KOPT-K1 (cell line): ENCODE measurements at regions not wholly inside any gene's neighbourhood (a gene's known extent, or its start where the extent isn't known, plus 50 kb on each side); places are given as distances from the start of the nearest gene placed in this dataset.
"Not testable (repeated sequence)": the region's sequence is repeated elsewhere in the genome, so short reads cannot be mapped to it uniquely, and the experiment has no call there.

Experiments
- H3K27ac ChIP-seq: fragments of 200-600 bp; sonication (generic); 2 replicates; pipeline ENCODE4 v1.5.1; 2016; ENCODE audit warnings: antibody characterized with exemption, mild to moderate bottlenecking, low read depth, low read length; ENCODE audit not compliant: poor library complexity, severe bottlenecking
- H3K36me3 ChIP-seq: fragments of 200-600 bp; sonication (generic); 2 replicates; pipeline ENCODE4 v1.5.1; 2017; ENCODE audit warnings: antibody characterized with exemption, mild to moderate bottlenecking, low read length, moderate library complexity; ENCODE audit not compliant: insufficient read depth
- H3K9me3 ChIP-seq: fragments of 200-600 bp; sonication (generic); 2 replicates; pipeline ENCODE4 v1.5.1; 2017; ENCODE audit warnings: antibody characterized with exemption, low read length, mild to moderate bottlenecking; ENCODE audit not compliant: insufficient read depth, poor library complexity, severe bottlenecking

DNA sequence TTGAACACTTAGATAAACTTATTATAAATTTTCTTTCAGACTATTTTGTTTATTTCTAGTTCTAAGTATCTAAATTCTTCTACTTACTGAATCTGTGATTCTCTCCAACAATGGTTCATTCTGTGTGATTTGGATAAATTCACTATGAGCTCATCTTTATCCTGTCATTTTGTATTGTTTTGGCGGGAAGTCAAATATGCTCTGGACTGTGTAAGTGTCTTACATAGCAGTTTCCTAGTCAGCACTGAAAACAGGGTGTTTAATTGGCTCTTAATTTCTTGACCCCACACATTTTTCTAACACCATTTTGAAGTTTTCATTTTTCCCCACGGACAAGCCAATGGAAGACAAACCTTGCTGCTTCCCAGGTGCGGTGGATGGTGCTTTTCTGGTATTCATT, 207.0 kb upstream of the ACO1 start:
- Histone ChIP-seq H3K27ac (no peak overlapping the region), H3K36me3 (no peaks in the 10 kb centered on the region), H3K9me3 (no peaks in the 10 kb centered on the region)

GRCh38 chr9:32180597-32180996, 203.8 kb upstream of the ACO1 start:
- Histone ChIP-seq H3K36me3 (no peaks in the 10 kb centered on the region), H3K9me3 (no peaks in the 10 kb centered on the region), H3K27ac (no peak overlapping the region)

DNA sequence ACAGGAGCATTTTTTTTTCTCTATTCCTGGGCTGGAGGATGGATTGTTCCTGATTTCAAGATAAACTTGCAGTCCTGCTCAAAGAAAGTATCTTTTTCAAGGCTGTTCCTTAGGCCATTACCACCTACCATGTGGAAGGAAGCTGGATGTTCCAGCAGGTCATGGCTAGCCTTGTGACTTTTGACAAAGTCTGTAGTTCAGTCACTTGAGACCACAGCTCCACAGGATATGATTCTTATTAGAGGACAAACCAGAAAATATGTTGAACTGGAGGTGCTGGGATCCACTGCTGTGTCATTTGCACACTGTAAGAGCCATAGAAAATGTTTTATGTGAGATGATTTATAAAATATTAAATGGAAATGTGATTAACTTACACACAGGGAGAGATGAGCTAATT, 184.2 kb upstream of the ACO1 start:
- H3K36me3 ChIP-seq: no peaks in the 10 kb centered on the region
- H3K27ac ChIP-seq: no peak overlapping the region

GRCh38 chr9:32200896-32201295, 183.5 kb upstream of the ACO1 start:
- Histone ChIP-seq H3K27ac (no peak overlapping the region), H3K9me3 (no peaks in the 10 kb centered on the region), H3K36me3 (no peaks in the 10 kb centered on the region)

More for the DNA sequence above, 184.2 kb upstream of the ACO1 start:
- no peaks in the 10 kb centered on the region for H3K9me3 ChIP-seq

DNA sequence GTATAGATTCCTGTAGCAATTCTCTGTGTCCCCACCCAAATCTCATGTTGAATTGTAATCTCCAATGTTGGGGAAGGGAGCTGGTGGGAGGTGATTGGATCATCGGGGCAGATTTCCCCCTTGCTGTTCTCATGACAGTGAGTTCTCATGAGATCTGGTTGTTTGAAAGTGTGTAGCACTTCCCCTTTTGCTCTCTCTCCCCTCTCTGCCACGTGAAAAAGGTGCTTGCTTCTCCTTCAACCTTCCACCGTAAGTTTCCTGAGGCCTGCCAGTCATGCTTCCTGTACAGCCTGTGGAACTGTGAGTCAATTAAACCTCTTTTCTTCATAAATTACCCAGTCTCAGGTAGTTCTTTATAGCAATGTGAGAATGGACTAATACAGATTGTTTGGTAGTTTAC, 175.3 kb upstream of the ACO1 start:
- H3K9me3 ChIP-seq, H3K36me3 ChIP-seq, H3K27ac ChIP-seq: not testable (repeated sequence)

GRCh38 chr9:32218100-32218767, 166.2 kb upstream of the ACO1 start:
- no peaks in the 10 kb centered on the region for H3K36me3 ChIP-seq
- H3K27ac ChIP-seq: no peak overlapping the region
- H3K9me3 ChIP-seq: no peaks in the 10 kb centered on the region

DNA sequence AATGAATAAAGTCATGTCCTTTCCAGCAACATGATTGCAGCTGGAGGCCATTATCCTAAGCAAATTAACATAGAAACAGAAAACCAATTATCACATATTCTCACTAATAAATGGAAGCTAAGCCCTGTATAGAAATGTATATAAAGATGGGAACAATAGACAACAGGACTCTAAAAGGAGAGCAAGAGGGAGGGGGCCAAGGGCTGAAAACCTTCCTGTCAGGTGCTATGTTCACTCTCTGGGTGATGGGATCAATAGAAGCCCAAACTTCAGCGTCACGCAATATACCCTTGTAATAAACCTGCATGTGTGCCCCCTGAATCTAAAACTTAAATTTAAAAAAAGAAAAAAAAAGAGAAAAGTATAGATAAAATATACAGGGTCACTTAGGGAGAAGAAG, 163.7 kb upstream of the ACO1 start:
- Histone ChIP-seq H3K36me3 (no peaks in the 10 kb centered on the region), H3K9me3 (no peaks in the 10 kb centered on the region), H3K27ac (no peak overlapping the region)

DNA sequence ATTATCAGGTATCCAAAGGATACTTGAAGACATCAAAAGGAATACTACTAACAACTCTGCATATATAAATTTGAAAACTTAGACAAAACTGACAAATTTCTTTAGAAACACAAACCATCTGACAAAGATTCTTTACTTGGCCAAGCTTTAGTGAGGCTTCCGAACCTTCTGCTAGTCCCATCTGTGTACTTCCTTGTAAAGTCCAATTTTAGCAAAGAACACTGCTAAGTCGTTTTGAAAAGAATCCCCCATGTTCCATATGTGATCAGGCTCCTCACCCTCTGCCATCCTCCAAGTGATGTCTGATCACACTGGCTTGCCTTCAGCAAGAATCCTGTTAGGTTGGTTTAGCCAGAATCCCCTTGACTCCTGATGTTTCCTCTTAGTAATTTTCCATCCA, 150.0 kb upstream of the ACO1 start:
- Histone ChIP-seq H3K9me3 (no peaks in the 10 kb centered on the region), H3K36me3 (no peaks in the 10 kb centered on the region), H3K27ac (no peak overlapping the region)

DNA sequence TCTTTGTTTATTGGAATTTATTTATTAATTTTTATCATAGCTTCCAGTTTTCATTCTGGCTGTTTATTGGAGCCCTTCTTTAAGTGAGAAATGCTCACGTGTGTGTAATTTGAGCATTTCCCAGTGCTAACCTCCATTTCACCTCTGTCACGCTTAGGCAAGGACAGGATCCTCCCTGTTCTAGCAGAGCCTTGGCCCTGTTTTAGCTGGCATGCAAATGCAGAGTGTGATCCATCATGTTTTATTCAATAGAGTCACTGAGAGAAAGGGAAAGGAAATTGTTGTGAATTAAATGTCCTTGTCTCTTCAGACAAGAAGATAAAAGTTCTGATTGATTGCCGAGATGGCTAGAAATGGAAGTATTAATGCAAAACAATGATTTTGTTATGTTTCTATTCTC, 137.3 kb upstream of the ACO1 start:
- H3K9me3 ChIP-seq: no peaks in the 10 kb centered on the region
- H3K27ac ChIP-seq: no peak overlapping the region
- no peaks in the 10 kb centered on the region for H3K36me3 ChIP-seq

GRCh38 chr9:32248189-32248712, 136.2 kb upstream of the ACO1 start:
- no peak overlapping the region for H3K27ac ChIP-seq
- H3K36me3 ChIP-seq: no peaks in the 10 kb centered on the region
- no peaks in the 10 kb centered on the region for H3K9me3 ChIP-seq

DNA sequence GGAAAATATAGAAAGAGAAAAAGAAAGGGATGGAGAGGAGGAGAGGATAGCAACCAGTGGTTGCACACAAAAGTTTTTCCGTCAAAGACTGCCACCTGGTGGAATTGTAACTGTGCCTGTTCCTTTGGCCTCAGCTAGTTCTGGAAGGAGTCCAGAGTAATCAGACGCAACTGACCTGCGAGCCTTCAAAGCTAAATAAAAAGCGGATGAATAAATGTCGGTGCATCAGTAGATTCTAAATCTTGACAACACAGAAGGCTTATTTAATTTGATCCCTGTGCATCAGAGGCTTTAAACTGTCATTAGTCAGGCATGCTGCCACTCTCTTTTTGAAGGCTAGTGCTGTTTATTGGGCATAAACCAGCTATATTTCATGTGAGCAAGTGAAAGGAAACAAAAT, 132.9 kb upstream of the ACO1 start:
- no peak overlapping the region for H3K27ac ChIP-seq
- no peaks in the 10 kb centered on the region for H3K36me3 ChIP-seq

DNA sequence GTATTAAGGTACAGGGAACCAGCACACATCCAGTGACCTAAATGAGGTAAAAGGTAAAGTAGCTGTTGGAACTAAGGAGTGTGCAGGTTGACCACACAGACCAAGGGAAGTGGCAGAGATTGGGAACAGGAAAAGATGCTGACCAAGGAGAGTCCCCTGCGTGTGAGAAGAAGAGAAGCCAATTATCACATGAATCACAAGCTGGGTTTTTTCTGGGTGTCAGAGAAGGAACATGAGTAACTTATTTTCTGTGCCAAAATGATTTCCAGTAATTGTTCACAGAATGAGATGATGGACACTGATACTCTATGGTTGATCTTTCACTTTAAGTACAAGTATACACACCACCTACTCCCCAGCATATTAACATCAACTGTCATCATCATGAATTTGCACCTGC, 130.7 kb upstream of the ACO1 start:
- H3K9me3 ChIP-seq: no peaks in the 10 kb centered on the region
- no peaks in the 10 kb centered on the region for H3K36me3 ChIP-seq

More for the DNA sequence above, 132.9 kb upstream of the ACO1 start:
- H3K9me3 ChIP-seq: no peaks in the 10 kb centered on the region

DNA sequence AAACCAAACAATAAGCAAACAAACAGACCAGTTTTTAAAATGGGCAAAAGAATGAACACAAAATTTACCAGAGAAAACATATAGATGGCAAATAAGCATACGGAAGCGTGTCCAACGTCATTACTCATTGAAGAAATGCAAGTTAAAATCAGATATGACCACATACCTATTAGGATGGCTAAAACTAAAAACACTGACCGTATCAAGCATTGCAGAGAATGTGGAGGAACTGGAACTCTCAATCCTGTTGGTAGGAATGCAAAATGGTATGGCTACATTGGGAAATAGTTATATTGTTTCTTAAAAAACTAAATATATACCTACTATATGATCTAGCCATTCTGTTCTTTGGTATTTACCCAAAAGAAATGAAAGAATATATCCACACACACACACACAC, 129.4 kb upstream of the ACO1 start:
- H3K36me3 ChIP-seq: no peaks in the 10 kb centered on the region
- no peak overlapping the region for H3K27ac ChIP-seq

More for the DNA sequence above, 130.7 kb upstream of the ACO1 start:
- no peak overlapping the region for H3K27ac ChIP-seq

DNA sequence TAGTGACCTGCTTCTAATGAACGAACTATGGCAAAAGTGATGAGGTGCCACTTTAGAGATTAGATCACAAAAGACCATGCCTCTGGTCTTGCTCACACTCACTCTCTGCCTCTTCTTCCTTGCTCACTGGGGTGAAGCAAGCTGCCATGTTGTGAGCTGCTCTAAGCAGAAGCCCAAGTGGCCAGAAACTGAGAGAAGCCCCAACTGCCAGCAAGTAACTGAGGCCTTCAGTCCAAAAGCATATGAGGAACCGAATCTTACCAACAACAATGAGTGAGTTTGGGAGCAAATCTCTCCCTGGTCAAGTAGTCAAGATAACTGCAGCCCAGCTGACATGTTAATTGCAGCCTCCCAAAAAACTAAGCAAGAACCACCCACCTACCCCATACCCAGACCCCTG, 126.0 kb upstream of the ACO1 start:
- Histone ChIP-seq H3K36me3 (no peaks in the 10 kb centered on the region), H3K9me3 (no peaks in the 10 kb centered on the region), H3K27ac (no peak overlapping the region)

More for the DNA sequence above, 129.4 kb upstream of the ACO1 start:
- H3K9me3 ChIP-seq: no peaks in the 10 kb centered on the region

GRCh38 chr9:32260151-32260862, 124.1 kb upstream of the ACO1 start:
- no peaks in the 10 kb centered on the region for H3K9me3 ChIP-seq
- no peak overlapping the region for H3K27ac ChIP-seq

More at GRCh38 chr9:32260151-32260862, 124.1 kb upstream of the ACO1 start:
- H3K36me3 ChIP-seq: no peaks in the 10 kb centered on the region
